ENCODE measurements at regions not wholly inside any gene's neighbourhood (a gene's known extent, or its start where the extent isn't known, plus 50 kb on each side); places are given as distances from the start of the nearest gene placed in this dataset.

- TF ChIP-seq EGR2 (tag by site-specific recombination; IDR thresholded peaks at IDR 0.05; ENCODE audit: low read depth) (no peak), PRDM1 (tag by site-specific recombination; IDR thresholded peaks at IDR 0.05) (no peak), SALL2 (tag by site-specific recombination; IDR thresholded peaks at IDR 0.05; ENCODE audit: borderline replicate concordance) (no peak), PRDM10 (tag by site-specific recombination; IDR thresholded peaks at IDR 0.05) (no peak), CTCF (tag by site-specific recombination; IDR thresholded peaks at IDR 0.05) (no peak), ZNF660 (tag by site-specific recombination; IDR thresholded peaks at IDR 0.05) (no peak), ZBTB26 (tag by site-specific recombination; optimal IDR thresholded peaks at IDR 0.05) (no peak)
Observed at GRCh38 chr12:45667761-45668160, 61.7 kb upstream of the ARID2 start.

All from HEK293 (cell line).